ENCODE measurements at regions not wholly inside any gene's neighbourhood (a gene's known extent, or its start where the extent isn't known, plus 50 kb on each side); places are given as distances from the start of the nearest gene placed in this dataset.

DNA sequence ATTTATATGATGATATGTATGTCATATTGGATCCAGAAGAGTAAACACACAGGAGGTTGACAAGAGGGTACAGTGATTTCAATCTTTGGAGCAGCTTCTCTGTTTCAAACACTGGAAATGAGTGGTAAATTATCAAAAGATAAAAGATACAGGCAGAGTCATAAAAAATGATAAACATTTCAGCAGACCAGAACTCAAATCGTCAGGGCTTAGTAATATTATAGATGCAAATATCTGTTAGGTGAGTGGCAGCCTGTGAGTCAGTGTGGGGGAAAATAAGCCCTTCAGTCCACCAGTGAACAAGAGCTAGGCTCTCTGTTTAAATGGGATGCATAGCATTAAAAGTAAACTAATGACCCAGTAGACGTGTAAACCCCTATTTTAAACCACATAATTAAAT, 1378.1 kb downstream of the EFNA5 start:
- TF ChIP-seq ELF4 (IDR thresholded peaks at IDR 0.05): no peak
- TF ChIP-seq TARDBP (IDR thresholded peaks at IDR 0.05): no peak
- no peak for TF ChIP-seq HDGF (IDR thresholded peaks at IDR 0.05; ENCODE audit: borderline replicate concordance)
- no peak for TF ChIP-seq FOXA1 (IDR thresholded peaks at IDR 0.05)
- TF ChIP-seq SUZ12 (IDR thresholded peaks at IDR 0.05): no peak
- no peak for TF ChIP-seq FOXK2 (IDR thresholded peaks at IDR 0.05)
- no peak for TF ChIP-seq NFRKB (IDR thresholded peaks at IDR 0.05)
- no peak for TF ChIP-seq LEF1 (IDR thresholded peaks at IDR 0.05; ENCODE audit: borderline replicate concordance)
- TF ChIP-seq, protein P1, sequence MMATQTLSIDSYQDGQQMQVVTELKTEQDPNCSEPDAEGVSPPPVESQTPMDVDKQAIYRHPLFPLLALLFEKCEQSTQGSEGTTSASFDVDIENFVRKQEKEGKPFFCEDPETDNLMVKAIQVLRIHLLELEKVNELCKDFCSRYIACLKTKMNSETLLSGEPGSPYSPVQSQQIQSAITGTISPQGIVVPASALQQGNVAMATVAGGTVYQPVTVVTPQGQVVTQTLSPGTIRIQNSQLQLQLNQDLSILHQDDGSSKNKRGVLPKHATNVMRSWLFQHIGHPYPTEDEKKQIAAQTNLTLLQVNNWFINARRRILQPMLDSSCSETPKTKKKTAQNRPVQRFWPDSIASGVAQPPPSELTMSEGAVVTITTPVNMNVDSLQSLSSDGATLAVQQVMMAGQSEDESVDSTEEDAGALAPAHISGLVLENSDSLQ (IDR thresholded peaks at IDR 0.05): no peak
- TF ChIP-seq FOXM1 (IDR thresholded peaks at IDR 0.05; ENCODE audit: borderline replicate concordance): no peak
- TF ChIP-seq SP1 (IDR thresholded peaks at IDR 0.05): no peak
- no peak for TF ChIP-seq BHLHE40 (IDR thresholded peaks at IDR 0.05; ENCODE audit: borderline replicate concordance)

Data from HEK293T (cell line).